ACC112 (cell line): ENCODE measurements at regions not wholly inside any gene's neighbourhood (a gene's known extent, or its start where the extent isn't known, plus 50 kb on each side); places are given as distances from the start of the nearest gene placed in this dataset.

Source experiments
- H2AFZ ChIP-seq: fragments of 200-600 bp; sonication (generic); one replicate; pipeline ENCODE4 v1.6.0; 2017; ENCODE audit warnings: antibody characterized with exemption, low read length; ENCODE audit not compliant: unreplicated experiment
- H3K27ac ChIP-seq: fragments of 200-600 bp; sonication (generic); 2 replicates; pipeline ENCODE4 v1.5.1; 2014; ENCODE audit warnings: low read depth, mild to moderate bottlenecking, antibody characterized with exemption, low read length, moderate library complexity
- H3K27me3 ChIP-seq: fragments of 200-600 bp; sonication (generic); 2 replicates; pipeline ENCODE4 v1.6.1; 2014; ENCODE audit warnings: mild to moderate bottlenecking, antibody characterized with exemption, low read length, moderate library complexity, mixed read lengths; ENCODE audit not compliant: insufficient read depth
- H3K36me3 ChIP-seq: fragments of 200-600 bp; sonication (generic); 2 replicates; pipeline ENCODE4 v1.6.1; 2016; ENCODE audit warnings: mild to moderate bottlenecking, antibody characterized with exemption, low read length, moderate library complexity, mixed read lengths; ENCODE audit not compliant: insufficient read depth
- H3K4me1 ChIP-seq: fragments of 200-600 bp; sonication (generic); one replicate; pipeline ENCODE4 v1.6.1; 2016; ENCODE audit warnings: low read length, mixed read lengths; ENCODE audit not compliant: insufficient read depth, unreplicated experiment, control insufficient read depth
- H3K4me3 ChIP-seq: fragments of 200-600 bp; sonication (generic); 2 replicates; pipeline ENCODE4 v1.5.1; 2014; ENCODE audit warnings: mild to moderate bottlenecking, low read depth, low read length
- H3K79me2 ChIP-seq: fragments of 200-600 bp; sonication (generic); one replicate; pipeline ENCODE4 v1.6.0; 2016; ENCODE audit warnings: low read length; ENCODE audit not compliant: control insufficient read depth, unreplicated experiment, insufficient read depth

DNA sequence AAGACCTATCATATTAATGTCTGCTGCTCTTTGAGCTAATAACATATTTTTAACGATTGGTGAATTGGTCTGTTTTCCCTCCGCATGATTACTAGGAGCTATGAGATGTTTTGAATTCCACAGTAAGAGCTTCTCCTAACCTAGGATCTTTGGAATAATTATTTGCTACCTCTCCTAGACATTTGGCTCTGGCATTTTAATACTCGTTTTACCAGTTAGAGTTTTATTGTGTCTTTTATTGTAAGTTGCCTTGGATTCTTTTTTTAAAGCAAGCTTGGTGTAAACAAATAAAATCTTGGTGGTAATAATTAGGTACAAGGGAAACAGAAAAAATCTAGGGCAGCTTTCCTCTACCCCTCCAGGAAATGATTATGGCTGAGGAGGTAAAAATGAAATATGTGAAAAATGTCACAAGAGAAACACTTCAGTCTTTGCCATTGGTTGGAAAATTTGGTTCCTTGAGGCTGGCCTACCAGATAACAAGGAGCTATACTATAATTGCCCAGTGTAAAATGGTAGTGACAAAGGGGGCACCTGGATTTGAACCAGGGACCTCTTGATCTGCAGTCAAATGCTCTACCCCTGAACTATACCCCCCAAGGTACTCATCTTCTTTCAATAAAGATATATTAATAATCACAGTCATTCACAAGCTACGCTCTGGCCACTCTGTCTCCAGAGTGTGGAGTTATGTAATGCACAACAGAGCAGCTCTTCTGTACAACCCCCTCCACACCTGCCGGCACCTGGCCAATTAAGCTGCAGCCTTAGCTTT is 85.4 kb downstream of the ZNF777 start:
- Histone ChIP-seq H3K27me3 (peaks cover 30% of the 10 kb centered on the region), H2AFZ (no peak overlapping the region), H3K4me1 (no peaks in the 10 kb centered on the region), H3K4me3 (no peak overlapping the region), H3K79me2 (no peaks in the 10 kb centered on the region), H3K36me3 (no peaks in the 10 kb centered on the region), H3K27ac (no peak overlapping the region)

DNA sequence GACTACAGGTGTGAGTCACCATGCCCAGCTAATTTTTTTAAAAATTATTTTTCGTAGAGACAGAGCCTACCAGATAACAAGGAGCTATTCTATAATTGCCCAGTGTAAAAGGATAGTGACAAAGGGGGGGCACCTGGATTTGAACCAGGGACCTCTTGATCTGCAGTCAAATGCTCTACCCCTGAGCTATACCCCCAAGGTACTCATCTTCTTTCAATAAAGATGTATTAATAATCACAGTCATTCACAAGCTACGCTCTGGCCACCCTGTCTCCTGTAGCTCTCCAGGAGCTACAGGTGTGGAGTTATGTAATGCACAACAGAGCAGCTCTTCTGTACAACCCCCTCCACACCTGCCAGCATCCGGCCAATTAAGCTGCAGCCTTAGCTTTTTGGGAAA is 83.5 kb downstream of the ZNF777 start:
- H3K27ac ChIP-seq: no peak overlapping the region
- H3K4me1 ChIP-seq: no peaks in the 10 kb centered on the region
- H2AFZ ChIP-seq: no peak overlapping the region
- H3K79me2 ChIP-seq: no peaks in the 10 kb centered on the region
- H3K36me3 ChIP-seq: no peaks in the 10 kb centered on the region
- H3K4me3 ChIP-seq: no peak overlapping the region
- peaks cover 34% of the 10 kb centered on the region for H3K27me3 ChIP-seq

GRCh38 chr7:149379625-149380024 is 81.2 kb downstream of the ZNF777 start:
- H3K36me3 ChIP-seq: no peaks in the 10 kb centered on the region
- no peak overlapping the region for H2AFZ ChIP-seq
- H3K4me1 ChIP-seq: no peaks in the 10 kb centered on the region
- no peaks in the 10 kb centered on the region for H3K79me2 ChIP-seq
- H3K27ac ChIP-seq: no peak overlapping the region
- peaks cover 45% of the 10 kb centered on the region for H3K27me3 ChIP-seq
- no peak overlapping the region for H3K4me3 ChIP-seq

GRCh38 chr7:149381245-149381644 is 79.6 kb downstream of the ZNF777 start:
- no peak overlapping the region for H3K27ac ChIP-seq
- H3K79me2 ChIP-seq: no peaks in the 10 kb centered on the region
- peaks cover 42% of the 10 kb centered on the region for H3K27me3 ChIP-seq
- H2AFZ ChIP-seq: no peak overlapping the region
- no peaks in the 10 kb centered on the region for H3K4me1 ChIP-seq
- no peaks in the 10 kb centered on the region for H3K36me3 ChIP-seq
- no peak overlapping the region for H3K4me3 ChIP-seq
